HUES64 (cell line): ENCODE measurements at regions not wholly inside any gene's neighbourhood (a gene's known extent, or its start where the extent isn't known, plus 50 kb on each side); places are given as distances from the start of the nearest gene placed in this dataset.
A peak's percentile ranks its signal among the peaks of the same experiment; 100 is the strongest.

Experiments
- H3K27ac ChIP-seq: 2 replicates; pipeline ENCODE4 v1.7.0; 2013; ENCODE audit warnings: low read depth, low read length, inconsistent platforms
- H3K27me3 ChIP-seq: 2 replicates; pipeline ENCODE4 v1.6.1; 2013; ENCODE audit warnings: mild to moderate bottlenecking, low read length; ENCODE audit not compliant: insufficient read depth
- H3K36me3 ChIP-seq: 2 replicates; pipeline ENCODE4 v1.6.1; 2013; ENCODE audit warnings: mild to moderate bottlenecking, low read length; ENCODE audit not compliant: insufficient read depth
- H3K4me1 ChIP-seq: 2 replicates; pipeline ENCODE4 v1.6.1; 2013; ENCODE audit warnings: mild to moderate bottlenecking, low read length, moderate library complexity; ENCODE audit not compliant: insufficient read depth
- H3K4me3 ChIP-seq: 2 replicates; pipeline ENCODE4 v1.5.1; 2013; ENCODE audit warnings: mild to moderate bottlenecking, low read length, moderate library complexity
- H3K9ac ChIP-seq: 2 replicates; pipeline ENCODE4 v1.6.1; 2013; ENCODE audit warnings: mild to moderate bottlenecking, low read depth, low read length
- H3K9me3 ChIP-seq: 2 replicates; pipeline ENCODE4 v1.6.1; 2013; ENCODE audit warnings: low read depth, low read length; ENCODE audit not compliant: insufficient read depth
- WGBS: fragments of 150-250, 120-280 bp; methylation state at CpG from one replicate; pipeline ENCODE4 v1.1.7; 2013; ENCODE audit warnings: missing lambda C conversion rate; 5-methylcytosine and 5-hydroxymethylcytosine counted together

- Histone ChIP-seq H3K27ac (no peak overlapping the region), H3K36me3 (no peaks in the 10 kb centered on the region), H3K4me1 (peaks cover 19% of the 10 kb centered on the region), H3K4me3 (no peak overlapping the region), H3K9me3 (peaks cover 6% of the 10 kb centered on the region; the same call in 1 of the 2 replicates), H3K27me3 (no peaks in the 10 kb centered on the region), H3K9ac (no peak overlapping the region)
- 91% methylated on average over 5 of the region's 5 CpGs for WGBS
Observed at GRCh38 chr9:570187-570586, 271.3 kb upstream of the DMRT1 start.

GRCh38 chr9:571066-571465 is 270.4 kb upstream of the DMRT1 start:
- Histone ChIP-seq H3K4me3 (no peak overlapping the region), H3K9ac (no peak overlapping the region), H3K9me3 (no peaks in the 10 kb centered on the region), H3K4me1 (peaks cover 19% of the 10 kb centered on the region), H3K27ac (no peak overlapping the region), H3K36me3 (no peaks in the 10 kb centered on the region), H3K27me3 (no peaks in the 10 kb centered on the region)
- WGBS = 91% methylated on average over 3 of the region's 3 CpGs

- no peaks in the 10 kb centered on the region for H3K9me3 ChIP-seq
Observed at GRCh38 chr9:571741-572140, 269.8 kb upstream of the DMRT1 start.

GRCh38 chr9:573691-574410 is 267.6 kb upstream of the DMRT1 start:
- no peaks in the 10 kb centered on the region for H3K27me3 ChIP-seq
- no peak overlapping the region for H3K4me3 ChIP-seq
- H3K9me3 ChIP-seq = no peaks in the 10 kb centered on the region
- peaks cover 19% of the 10 kb centered on the region for H3K4me1 ChIP-seq
- H3K36me3 ChIP-seq = no peaks in the 10 kb centered on the region
- H3K27ac ChIP-seq = peak overlapping the region; percentile 40
- no peak overlapping the region for H3K9ac ChIP-seq
- 82% methylated on average over 8 of the region's 10 CpGs for WGBS

More at GRCh38 chr9:571741-572140, 269.8 kb upstream of the DMRT1 start:
- Histone ChIP-seq H3K9ac (no peak overlapping the region), H3K4me3 (no peak overlapping the region), H3K36me3 (no peaks in the 10 kb centered on the region), H3K27me3 (no peaks in the 10 kb centered on the region), H3K4me1 (peaks cover 19% of the 10 kb centered on the region), H3K27ac (no peak overlapping the region)
- WGBS = 93% methylated on average over 2 of the region's 2 CpGs

- 0 out of 2 replicates have a peak, but pooled peaks cover 2% of the 10 kb centered on the region for H3K9me3 ChIP-seq
- H3K4me1 ChIP-seq = peaks cover 19% of the 10 kb centered on the region
- H3K27ac ChIP-seq = no peak overlapping the region
- H3K4me3 ChIP-seq = no peak overlapping the region
- no CpG with 5 or more reads among the region's 1 CpG for WGBS
- no peak overlapping the region for H3K9ac ChIP-seq
- no peaks in the 10 kb centered on the region for H3K36me3 ChIP-seq
- H3K27me3 ChIP-seq = no peaks in the 10 kb centered on the region
Observed at GRCh38 chr9:575139-575538, 266.4 kb upstream of the DMRT1 start.

GRCh38 chr9:580652-581342 is 260.7 kb upstream of the DMRT1 start:
- Histone ChIP-seq H3K4me3 (no peak overlapping the region), H3K9ac (no peak overlapping the region), H3K27me3 (no peaks in the 10 kb centered on the region), H3K27ac (no peak overlapping the region), H3K36me3 (no peaks in the 10 kb centered on the region), H3K9me3 (peaks cover 16% of the 10 kb centered on the region), H3K4me1 (no peaks in the 10 kb centered on the region)
- WGBS = 95% methylated on average over 39 of the region's 39 CpGs

- Histone ChIP-seq H3K4me3 (no peak overlapping the region), H3K9ac (no peak overlapping the region), H3K9me3 (peaks cover 16% of the 10 kb centered on the region), H3K36me3 (no peaks in the 10 kb centered on the region), H3K27ac (no peak overlapping the region), H3K4me1 (no peaks in the 10 kb centered on the region), H3K27me3 (no peaks in the 10 kb centered on the region)
- WGBS = 72% methylated on average over 6 of the region's 7 CpGs
Observed at GRCh38 chr9:581673-582497, 259.6 kb upstream of the DMRT1 start.

GRCh38 chr9:582775-583174 is 258.7 kb upstream of the DMRT1 start:
- Histone ChIP-seq H3K9ac (no peak overlapping the region), H3K4me3 (no peak overlapping the region), H3K4me1 (no peaks in the 10 kb centered on the region), H3K27me3 (no peaks in the 10 kb centered on the region), H3K27ac (no peak overlapping the region), H3K9me3 (peaks cover 16% of the 10 kb centered on the region), H3K36me3 (no peaks in the 10 kb centered on the region)
- WGBS = 97% methylated on average over 3 of the region's 3 CpGs

GRCh38 chr9:587527-587926 is 254.0 kb upstream of the DMRT1 start:
- Histone ChIP-seq H3K9ac (no peak overlapping the region), H3K4me1 (peaks cover 15% of the 10 kb centered on the region), H3K27ac (no peak overlapping the region), H3K9me3 (no peaks in the 10 kb centered on the region), H3K27me3 (no peaks in the 10 kb centered on the region; the same call in 1 of the 2 replicates), H3K4me3 (no peak overlapping the region), H3K36me3 (no peaks in the 10 kb centered on the region)
- WGBS = 100% methylated on average over 2 of the region's 2 CpGs

GRCh38 chr9:588981-589380 is 252.5 kb upstream of the DMRT1 start:
- WGBS = 88% methylated on average over 1 of the region's 3 CpGs
- Histone ChIP-seq H3K27me3 (no peaks in the 10 kb centered on the region; the same call in 1 of the 2 replicates), H3K27ac (no peak overlapping the region)

GRCh38 chr9:589723-590122 is 251.8 kb upstream of the DMRT1 start:
- Histone ChIP-seq H3K27ac (no peak overlapping the region), H3K9ac (no peak overlapping the region)

More at GRCh38 chr9:588981-589380, 252.5 kb upstream of the DMRT1 start:
- H3K4me3 ChIP-seq = no peak overlapping the region
- no peaks in the 10 kb centered on the region for H3K36me3 ChIP-seq
- no peak overlapping the region for H3K9ac ChIP-seq
- H3K4me1 ChIP-seq = peaks cover 15% of the 10 kb centered on the region
- no peaks in the 10 kb centered on the region for H3K9me3 ChIP-seq

More at GRCh38 chr9:589723-590122, 251.8 kb upstream of the DMRT1 start:
- H3K36me3 ChIP-seq = no peaks in the 10 kb centered on the region
- no peak overlapping the region for H3K4me3 ChIP-seq
- no peaks in the 10 kb centered on the region; the same call in 1 of the 2 replicates for H3K27me3 ChIP-seq
- WGBS = 53% methylated on average over 3 of the region's 3 CpGs
- H3K4me1 ChIP-seq = peaks cover 15% of the 10 kb centered on the region
- no peaks in the 10 kb centered on the region for H3K9me3 ChIP-seq
